LNCAP (cell line): ENCODE measurements at regions not wholly inside any gene's neighbourhood (a gene's known extent, or its start where the extent isn't known, plus 50 kb on each side); places are given as distances from the start of the nearest gene placed in this dataset.

Experiments
- TF ChIP-seq, protein P1 (sequence below): fragments of 450-650 bp; IDR thresholded peaks from 2 replicates; pipeline ENCODE4 v1.5.1; 2017; ENCODE audit warnings: mild to moderate bottlenecking

DNA sequence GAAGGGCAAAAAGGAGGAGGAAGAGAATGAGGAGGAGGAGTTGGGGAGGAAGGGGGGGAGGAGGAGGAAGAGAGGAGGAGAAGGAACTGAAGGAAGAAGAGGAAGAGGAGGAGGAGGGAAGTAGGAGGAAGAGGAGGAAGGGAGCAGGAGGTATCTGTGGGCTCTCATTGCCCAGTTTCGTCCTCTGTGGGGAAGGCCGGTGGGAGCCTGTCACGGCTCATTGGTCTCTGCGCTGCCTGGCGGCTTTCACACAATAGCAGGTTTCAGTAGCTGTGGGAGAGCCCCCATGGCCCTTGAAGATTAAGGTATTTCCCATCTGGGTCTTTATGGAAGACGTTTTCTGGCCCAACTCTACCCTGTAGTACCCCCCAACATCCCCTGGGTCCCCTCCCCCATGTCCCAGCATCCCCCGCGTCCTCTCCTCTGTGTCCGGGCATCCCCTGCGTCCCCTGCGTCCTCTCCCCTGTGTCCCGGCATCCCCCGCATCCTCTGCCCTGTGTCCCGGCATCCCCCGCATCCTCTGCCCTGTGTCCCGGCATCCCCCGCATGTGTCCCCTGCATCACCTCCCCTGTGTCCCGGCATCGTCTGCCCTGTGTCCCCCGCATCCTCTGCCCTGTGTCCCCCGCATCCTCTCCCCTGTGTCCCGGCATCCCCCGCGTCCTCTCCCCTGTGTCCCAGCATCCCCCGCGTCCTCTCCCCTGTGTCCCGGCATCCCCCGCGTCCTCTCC lies 278.2 kb upstream of the SFSWAP start:
- TF ChIP-seq, protein P1, sequence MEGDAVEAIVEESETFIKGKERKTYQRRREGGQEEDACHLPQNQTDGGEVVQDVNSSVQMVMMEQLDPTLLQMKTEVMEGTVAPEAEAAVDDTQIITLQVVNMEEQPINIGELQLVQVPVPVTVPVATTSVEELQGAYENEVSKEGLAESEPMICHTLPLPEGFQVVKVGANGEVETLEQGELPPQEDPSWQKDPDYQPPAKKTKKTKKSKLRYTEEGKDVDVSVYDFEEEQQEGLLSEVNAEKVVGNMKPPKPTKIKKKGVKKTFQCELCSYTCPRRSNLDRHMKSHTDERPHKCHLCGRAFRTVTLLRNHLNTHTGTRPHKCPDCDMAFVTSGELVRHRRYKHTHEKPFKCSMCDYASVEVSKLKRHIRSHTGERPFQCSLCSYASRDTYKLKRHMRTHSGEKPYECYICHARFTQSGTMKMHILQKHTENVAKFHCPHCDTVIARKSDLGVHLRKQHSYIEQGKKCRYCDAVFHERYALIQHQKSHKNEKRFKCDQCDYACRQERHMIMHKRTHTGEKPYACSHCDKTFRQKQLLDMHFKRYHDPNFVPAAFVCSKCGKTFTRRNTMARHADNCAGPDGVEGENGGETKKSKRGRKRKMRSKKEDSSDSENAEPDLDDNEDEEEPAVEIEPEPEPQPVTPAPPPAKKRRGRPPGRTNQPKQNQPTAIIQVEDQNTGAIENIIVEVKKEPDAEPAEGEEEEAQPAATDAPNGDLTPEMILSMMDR, result no peak

DNA sequence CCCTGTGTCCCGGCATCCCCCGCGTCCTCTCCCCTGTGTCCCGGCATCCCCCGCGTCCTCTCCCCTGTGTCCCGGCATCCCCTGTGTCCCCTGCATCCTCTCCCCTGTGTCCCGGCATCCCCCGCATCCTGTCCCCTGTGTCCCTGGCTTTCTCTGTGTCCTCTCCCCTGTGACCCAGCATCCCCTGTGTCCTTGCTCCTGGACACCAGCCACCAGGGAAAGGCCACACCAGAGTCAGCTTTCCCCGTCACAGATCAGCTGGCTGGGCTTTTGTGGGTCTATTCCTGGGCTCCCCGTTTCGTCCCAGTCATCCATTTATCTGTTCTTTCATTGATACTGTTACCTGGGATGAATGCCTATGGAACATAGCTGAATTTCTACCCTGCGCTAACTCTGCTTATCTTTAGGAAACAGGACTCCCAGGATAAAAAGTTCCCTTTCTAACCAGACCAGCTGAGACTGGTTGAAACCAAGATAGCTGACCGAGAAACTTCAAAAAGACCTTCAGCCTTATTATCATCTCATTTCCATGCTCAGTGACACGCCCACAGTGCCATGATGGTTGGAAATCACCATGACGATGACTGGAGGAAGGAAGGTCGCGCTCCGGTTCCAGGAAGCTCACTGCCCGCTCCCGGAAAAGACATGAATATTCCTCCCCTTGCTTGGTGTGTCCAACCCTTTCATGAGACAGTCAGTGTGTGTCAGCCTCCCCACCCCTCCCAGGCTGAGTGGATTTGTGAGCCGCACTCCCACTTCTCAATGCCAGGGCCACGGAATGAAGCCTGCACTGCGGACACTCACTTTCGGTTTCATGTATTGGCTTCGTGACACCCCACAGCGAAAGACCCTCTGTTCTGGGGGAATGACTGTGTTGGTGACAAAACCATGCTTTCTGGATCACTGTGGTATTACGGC lies 276.4 kb upstream of the SFSWAP start:
- TF ChIP-seq, protein P1, result no peak

DNA sequence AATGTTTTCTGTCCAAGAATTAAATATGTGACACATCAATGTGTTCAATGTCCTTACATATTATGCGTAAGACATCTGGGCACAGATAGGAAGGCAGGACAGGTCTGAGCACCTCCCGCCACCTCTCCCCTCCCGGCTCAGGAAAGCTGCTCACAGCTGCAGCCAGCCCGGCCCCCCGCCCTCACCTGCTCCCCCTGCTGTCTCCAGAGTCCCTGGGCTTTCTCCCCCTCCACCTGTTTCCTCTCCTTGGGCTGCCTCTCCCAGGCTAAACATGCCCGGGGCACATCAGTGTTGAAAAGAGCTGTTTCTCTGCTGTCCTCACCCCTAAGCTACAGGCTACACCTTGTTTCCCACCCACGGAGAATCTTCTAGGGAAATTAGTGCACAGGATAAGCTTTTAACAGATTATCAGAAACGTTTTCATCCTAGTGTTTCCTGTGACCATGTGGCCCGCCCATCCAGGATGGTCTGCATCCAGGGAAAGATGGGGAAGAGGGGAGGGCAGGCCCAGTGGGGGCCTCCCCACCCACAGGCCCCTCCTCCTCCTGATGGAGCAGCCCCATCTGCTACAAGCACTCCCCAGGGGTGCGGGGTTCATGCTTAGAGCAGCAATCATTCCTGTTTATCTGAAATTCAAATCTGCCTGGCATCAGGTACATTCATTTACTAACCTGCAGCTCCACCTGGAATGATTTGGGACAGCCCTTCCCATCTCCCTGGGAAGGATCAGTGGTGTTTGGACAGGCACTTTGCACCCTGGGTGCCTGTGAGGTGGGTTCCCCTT lies 273.8 kb upstream of the SFSWAP start:
- TF ChIP-seq, protein P1, result no peak

DNA sequence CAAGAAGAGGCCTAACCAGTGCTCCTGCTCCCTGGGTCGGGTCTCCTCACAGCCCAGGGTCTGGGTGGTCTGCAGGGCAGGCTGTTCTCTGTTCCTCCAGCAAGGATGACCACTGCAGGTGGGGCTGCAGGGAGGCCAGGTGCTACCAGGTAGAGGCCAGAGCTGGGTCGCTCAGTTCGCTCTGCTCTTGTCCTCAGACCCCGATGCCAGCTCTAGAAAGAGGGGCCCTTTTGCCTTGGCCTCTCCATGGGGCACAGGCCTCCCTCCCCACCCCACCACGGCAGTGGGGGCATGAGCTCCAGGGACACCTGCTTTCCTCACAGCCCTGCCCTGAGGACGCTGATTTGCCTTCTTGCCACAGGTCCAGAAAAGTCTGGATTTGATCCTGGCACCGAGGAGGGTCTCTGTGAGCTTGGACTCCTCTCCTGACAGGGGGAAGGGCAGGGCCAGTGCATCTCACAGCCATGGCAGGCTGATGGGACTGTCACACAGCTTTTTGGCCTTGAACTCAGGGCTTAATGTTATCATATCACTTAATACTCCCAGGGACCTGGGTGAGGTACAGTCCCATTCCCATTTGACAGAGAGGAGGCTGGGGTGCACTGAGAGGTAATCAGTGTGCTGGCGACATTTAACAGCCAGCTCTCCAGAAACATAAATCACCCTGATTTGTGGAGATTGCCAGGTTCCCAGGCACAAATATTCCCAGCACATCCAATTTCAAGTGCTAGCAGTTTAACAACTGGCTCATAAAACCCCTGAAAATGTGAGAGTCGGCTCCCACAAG lies 273.0 kb upstream of the SFSWAP start:
- TF ChIP-seq, protein P1, result no peak

DNA sequence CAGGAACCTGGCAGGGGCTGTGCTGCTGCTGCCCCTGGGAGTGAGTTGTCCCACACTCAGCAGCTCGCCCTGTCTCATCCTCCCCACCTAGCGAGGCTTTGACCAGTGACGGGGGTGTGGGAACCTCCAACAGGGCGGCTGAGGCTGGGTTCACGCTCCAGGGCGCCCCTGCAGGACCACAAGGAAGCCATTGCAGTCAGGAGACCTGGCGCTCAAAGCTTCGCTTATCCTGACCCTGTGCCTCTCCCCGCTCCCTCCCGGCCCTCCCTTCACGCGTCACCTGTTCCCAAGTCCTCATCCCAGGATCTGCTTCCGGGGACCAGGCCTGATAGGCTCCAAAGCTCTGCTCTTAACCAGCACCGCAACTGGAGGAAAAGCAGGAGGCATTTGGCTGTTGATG lies 272.0 kb upstream of the SFSWAP start:
- TF ChIP-seq, protein P1, result no peak

DNA sequence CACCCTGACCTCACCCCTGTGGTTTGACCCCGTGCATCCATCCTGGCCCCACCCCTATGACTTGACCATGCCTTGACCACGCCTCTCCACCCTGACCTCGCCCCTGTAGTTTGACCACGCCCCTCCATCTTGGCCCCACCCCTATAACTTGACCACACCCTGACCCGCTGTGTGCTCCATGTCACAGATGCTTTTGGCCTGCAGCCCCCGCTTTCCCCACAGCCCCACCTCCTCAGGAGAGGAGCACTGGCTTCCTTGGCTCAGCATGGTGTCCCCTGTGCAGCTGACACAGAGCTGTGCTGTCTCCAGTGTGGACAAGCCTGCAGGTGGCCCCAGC lies 269.9 kb upstream of the SFSWAP start:
- TF ChIP-seq, protein P1, result no peak
